IMR-90 (cell line): ENCODE measurements at regions not wholly inside any gene's neighbourhood (a gene's known extent, or its start where the extent isn't known, plus 50 kb on each side); places are given as distances from the start of the nearest gene placed in this dataset.

Experiments used
- CEBPB ChIP-seq: IDR thresholded peaks from 2 replicates; pipeline ENCODE4 v1.6.1; 2012; ENCODE audit warnings: low read depth, low read length, improper control_type of control experiment
- CTCF ChIP-seq: conservative IDR thresholded peaks from 2 replicates; pipeline ENCODE4 v1.5.1; 2012; ENCODE audit warnings: mild to moderate bottlenecking, low read depth, low read length, improper control_type of control experiment
- MAFK ChIP-seq: IDR thresholded peaks from 2 replicates; pipeline ENCODE4 v1.6.1; 2012; ENCODE audit warnings: low read depth, low read length, improper control_type of control experiment
- POLR2A ChIP-seq: IDR thresholded peaks from 2 replicates; pipeline ENCODE4 v1.6.1; 2012; ENCODE audit warnings: mild to moderate bottlenecking, low read depth, low read length
- RFX5 ChIP-seq: IDR thresholded peaks from 2 replicates; pipeline ENCODE4 v1.8.0; 2012; ENCODE audit warnings: low read depth, mild to moderate bottlenecking, low read length, moderate library complexity
- SMC3 ChIP-seq: fragments of 150-350 bp; IDR thresholded peaks from 2 replicates; pipeline ENCODE4 v1.6.1; 2016; ENCODE audit warnings: low read depth, mild to moderate bottlenecking, antibody characterized with exemption, low read length, moderate library complexity

GRCh38 chr6:82751718-82752117 is 313.9 kb downstream of the UBE3D start:
- TF ChIP-seq RFX5 (no peak), CTCF (no peak), SMC3 (no peak), MAFK (no peak), POLR2A (no peak), CEBPB (no peak)
